DND-41 (cell line): ENCODE measurements at regions not wholly inside any gene's neighbourhood (a gene's known extent, or its start where the extent isn't known, plus 50 kb on each side); places are given as distances from the start of the nearest gene placed in this dataset.

Experiments used
- ATAC-seq: fragments of 200-7000 bp; cut with Tn5 transposase; 3 replicates; pipeline ENCODE4 v1.9.1; 2021; ENCODE audit warnings: low read depth; ENCODE audit not compliant: insufficient read depth
- DNase-seq: peaks from one replicate; pipeline ENCODE4 v3.0.0-alpha.2; 2020
- H2AFZ ChIP-seq: 2 replicates; pipeline ENCODE4 v1.6.0; 2012; ENCODE audit warnings: low read depth, low read length
- H3K27ac ChIP-seq: 2 replicates; pipeline ENCODE4 v1.5.1; 2012; ENCODE audit warnings: low read length, inconsistent platforms
- H3K27me3 ChIP-seq: fragments of 200-600 bp; sonication (generic); 2 replicates; pipeline ENCODE4 v1.6.0; 2012; ENCODE audit warnings: low read length, mild to moderate bottlenecking, inconsistent platforms; ENCODE audit not compliant: insufficient read depth, poor library complexity
- H3K36me3 ChIP-seq: 2 replicates; pipeline ENCODE4 v1.5.1; 2012; ENCODE audit warnings: low read length, inconsistent platforms; ENCODE audit not compliant: insufficient read depth
- H3K4me1 ChIP-seq: 2 replicates; pipeline ENCODE4 v1.5.1; 2012; ENCODE audit warnings: mild to moderate bottlenecking, low read length; ENCODE audit not compliant: insufficient read depth
- H3K4me2 ChIP-seq: 2 replicates; pipeline ENCODE4 v1.6.0; 2012; ENCODE audit warnings: mild to moderate bottlenecking, moderate library complexity, low read length, inconsistent platforms; ENCODE audit not compliant: insufficient read depth
- H3K4me3 ChIP-seq, 2 experiments: fragments of 200-600 bp in 1 of 2; shearing (Covaris generic) in 1 of 2; 2 replicates each; pipeline ENCODE4 v1.5.1; 2012 to 2016; ENCODE audit warnings: inconsistent platforms in 2 of 2, low read length in 2 of 2, mild to moderate bottlenecking in 2 of 2, low read depth in 1 of 2, moderate library complexity in 1 of 2
- H3K79me2 ChIP-seq: 2 replicates; pipeline ENCODE4 v1.6.0; 2012; ENCODE audit warnings: low read length, inconsistent platforms; ENCODE audit not compliant: insufficient read depth
- H3K9ac ChIP-seq: 2 replicates; pipeline ENCODE4 v1.6.0; 2012; ENCODE audit warnings: low read depth, mild to moderate bottlenecking, inconsistent platforms, low read length, moderate library complexity
- H3K9me3 ChIP-seq: 2 replicates; pipeline ENCODE4 v1.5.1; 2012; ENCODE audit warnings: low read length, moderate library complexity, mild to moderate bottlenecking, inconsistent platforms; ENCODE audit not compliant: insufficient read depth, severe bottlenecking
- H4K20me1 ChIP-seq: 2 replicates; pipeline ENCODE4 v1.6.0; 2012; ENCODE audit warnings: low read length; ENCODE audit not compliant: insufficient read depth
- EZH2 ChIP-seq: IDR thresholded peaks from 3 replicates; pipeline ENCODE4 v1.6.1; 2012; ENCODE audit warnings: borderline replicate concordance, low read depth, mild to moderate bottlenecking, moderate library complexity, low read length, inconsistent platforms; ENCODE audit not compliant: severe bottlenecking
- TF ChIP-seq, protein P1 (sequence below): IDR thresholded peaks from 2 replicates; pipeline ENCODE4 v1.5.1; 2012; ENCODE audit warnings: borderline replicate concordance, low read length, moderate library complexity, mild to moderate bottlenecking; ENCODE audit not compliant: poor library complexity, severe bottlenecking; ENCODE audit errors: extremely low read depth

DNA sequence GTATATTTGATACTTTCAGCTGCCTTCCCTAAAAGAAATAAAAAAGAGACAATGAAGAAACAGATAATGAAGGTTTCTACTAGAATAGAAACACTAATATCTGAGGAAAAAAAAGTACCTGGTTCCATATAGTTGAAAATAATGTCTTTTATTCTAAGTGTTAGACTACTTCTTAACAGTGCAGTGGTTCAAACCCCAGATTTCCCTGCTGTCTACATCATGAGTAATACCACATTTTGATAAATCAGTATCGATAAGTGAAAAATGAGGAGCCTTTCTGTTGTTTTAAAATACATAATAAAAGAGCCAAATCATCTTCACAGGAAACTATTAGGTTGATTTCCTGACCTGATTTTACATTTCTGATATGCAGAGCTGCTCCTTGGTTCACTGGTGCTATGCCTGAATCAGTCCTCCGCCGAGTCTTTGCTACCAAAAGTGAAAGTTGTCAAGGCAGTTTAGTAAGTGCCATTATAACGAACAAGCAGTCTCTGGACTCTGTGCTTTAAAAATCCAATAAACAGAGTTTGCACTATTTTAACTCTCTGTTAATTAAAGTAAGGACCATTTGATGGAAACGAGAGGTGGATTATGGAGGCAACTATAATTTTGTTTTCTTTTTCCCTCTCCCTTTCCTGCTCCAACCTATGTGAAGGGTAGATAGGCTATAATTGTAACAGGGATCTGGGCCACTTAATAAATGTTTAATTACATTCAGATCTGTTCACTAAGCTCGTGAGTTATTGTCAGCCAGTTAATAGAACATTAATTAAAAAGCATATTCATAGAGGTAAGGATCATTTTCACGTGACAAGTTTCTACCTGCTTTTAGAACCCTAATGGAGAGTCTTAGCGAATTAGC, 724.5 kb upstream of the RAG2 start:
- no peak overlapping the region for H3K27ac ChIP-seq
- ATAC-seq (no peak), DNase-seq (no peak)
- no peaks in the 10 kb centered on the region for H3K79me2 ChIP-seq
- H3K4me1 ChIP-seq: no peaks in the 10 kb centered on the region
- no peak overlapping the region for H3K9ac ChIP-seq
- H3K4me3 ChIP-seq: no peak overlapping the region
- no peak overlapping the region for H2AFZ ChIP-seq
- no peaks in the 10 kb centered on the region for H3K9me3 ChIP-seq
- H3K4me2 ChIP-seq: no peak overlapping the region
- H3K27me3 ChIP-seq: no peaks in the 10 kb centered on the region
- H4K20me1 ChIP-seq: no peaks in the 10 kb centered on the region
- no peak for TF ChIP-seq EZH2
- TF ChIP-seq, protein P1, sequence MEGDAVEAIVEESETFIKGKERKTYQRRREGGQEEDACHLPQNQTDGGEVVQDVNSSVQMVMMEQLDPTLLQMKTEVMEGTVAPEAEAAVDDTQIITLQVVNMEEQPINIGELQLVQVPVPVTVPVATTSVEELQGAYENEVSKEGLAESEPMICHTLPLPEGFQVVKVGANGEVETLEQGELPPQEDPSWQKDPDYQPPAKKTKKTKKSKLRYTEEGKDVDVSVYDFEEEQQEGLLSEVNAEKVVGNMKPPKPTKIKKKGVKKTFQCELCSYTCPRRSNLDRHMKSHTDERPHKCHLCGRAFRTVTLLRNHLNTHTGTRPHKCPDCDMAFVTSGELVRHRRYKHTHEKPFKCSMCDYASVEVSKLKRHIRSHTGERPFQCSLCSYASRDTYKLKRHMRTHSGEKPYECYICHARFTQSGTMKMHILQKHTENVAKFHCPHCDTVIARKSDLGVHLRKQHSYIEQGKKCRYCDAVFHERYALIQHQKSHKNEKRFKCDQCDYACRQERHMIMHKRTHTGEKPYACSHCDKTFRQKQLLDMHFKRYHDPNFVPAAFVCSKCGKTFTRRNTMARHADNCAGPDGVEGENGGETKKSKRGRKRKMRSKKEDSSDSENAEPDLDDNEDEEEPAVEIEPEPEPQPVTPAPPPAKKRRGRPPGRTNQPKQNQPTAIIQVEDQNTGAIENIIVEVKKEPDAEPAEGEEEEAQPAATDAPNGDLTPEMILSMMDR: no peak
- H3K36me3 ChIP-seq: no peaks in the 10 kb centered on the region

DNA sequence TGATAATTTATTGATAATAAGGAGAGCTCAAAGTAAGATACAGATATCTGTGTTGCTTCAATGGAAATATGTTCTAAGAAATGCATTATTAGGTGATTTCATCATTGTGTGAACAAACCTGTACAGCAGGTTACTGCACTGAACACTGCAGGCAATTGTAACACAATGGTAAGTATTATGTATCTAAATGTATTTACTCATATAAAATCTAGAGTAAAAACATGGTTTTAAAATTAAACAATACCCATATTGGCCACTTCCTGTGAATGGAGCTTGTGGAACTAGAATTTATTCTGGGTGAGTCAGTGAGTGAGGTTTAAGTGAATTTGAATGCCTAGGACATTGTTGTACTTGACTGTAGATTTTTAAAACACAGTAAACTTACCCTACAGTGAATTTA, 722.9 kb upstream of the RAG2 start:
- Histone ChIP-seq H4K20me1 (no peaks in the 10 kb centered on the region), H3K9me3 (no peaks in the 10 kb centered on the region), H3K27me3 (no peaks in the 10 kb centered on the region), H3K79me2 (no peaks in the 10 kb centered on the region), H3K4me2 (no peak overlapping the region), H3K9ac (no peak overlapping the region), H3K4me3 (no peak overlapping the region), H3K36me3 (no peaks in the 10 kb centered on the region), H2AFZ (no peak overlapping the region), H3K27ac (no peak overlapping the region), H3K4me1 (no peaks in the 10 kb centered on the region)
- TF ChIP-seq, protein P1: no peak
- TF ChIP-seq EZH2: no peak
- no peak for DNase-seq
- ATAC-seq: no peak

DNA sequence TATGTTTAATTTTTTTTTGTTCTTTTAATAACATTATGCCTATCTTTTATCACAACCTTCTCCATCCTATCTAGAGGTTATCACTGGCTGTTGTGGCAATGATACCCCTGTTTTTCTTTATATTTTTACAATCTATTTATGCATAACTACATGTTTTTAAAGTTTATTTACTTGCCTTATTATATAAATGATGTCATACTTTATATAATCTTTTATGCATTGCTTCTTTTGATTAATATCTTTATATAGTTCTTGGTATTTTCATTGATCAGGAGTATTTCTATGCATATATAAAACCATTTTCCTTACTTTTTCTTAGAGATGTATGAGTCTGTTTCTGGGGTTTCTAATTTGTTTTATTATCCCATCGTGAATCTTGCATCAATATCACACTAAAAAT, 719.8 kb upstream of the RAG2 start:
- ATAC-seq (no peak), DNase-seq (no peak)
- Histone ChIP-seq H3K9me3 (no peaks in the 10 kb centered on the region), H3K79me2 (no peaks in the 10 kb centered on the region), H3K36me3 (no peaks in the 10 kb centered on the region), H2AFZ (no peak overlapping the region), H3K4me1 (no peaks in the 10 kb centered on the region), H3K27me3 (no peaks in the 10 kb centered on the region), H3K4me2 (no peak overlapping the region), H3K4me3 (no peak overlapping the region), H3K27ac (no peak overlapping the region), H4K20me1 (no peaks in the 10 kb centered on the region), H3K9ac (no peak overlapping the region)
- TF ChIP-seq, protein P1: no peak
- no peak for TF ChIP-seq EZH2
